HepG2 (cell line): ENCODE measurements at regions not wholly inside any gene's neighbourhood (a gene's known extent, or its start where the extent isn't known, plus 50 kb on each side); places are given as distances from the start of the nearest gene placed in this dataset.

Source experiments
- ATAC-seq: fragments of 200-7000 bp; cut with Tn5 transposase; 3 replicates; pipeline ENCODE4 v1.9.1; 2020; ENCODE audit warnings: mild to moderate bottlenecking, moderate library complexity
- BruUV-seq: library from RNA; stranded (reverse); fragments of 400-500 nt; replicated peaks from 2 replicates; lab custom pipeline; 2021; lab: Mats Ljungman, UMichigan
- CTCF ChIA-PET: fragments of 300-600 bp; formaldehyde crosslinking; extraction: SDS; loops from one replicate; lab custom pipeline; 2021; ENCODE audit warnings: low total read pairs, inconsistent platforms, low intra/inter-chr PET ratio; lab: Yijun Ruan, JAX
- POLR2A ChIA-PET: fragments of 350-600 bp; sonication (Branson Sonifier 250); formaldehyde crosslinking; loops from one replicate; lab custom pipeline; 2020; ENCODE audit warnings: antibody characterized with exemption, inconsistent platforms; lab: Yijun Ruan, JAX
- DNase-seq: peaks from one replicate; pipeline ENCODE4 v3.0.0-alpha.2; 2015; ENCODE audit warnings: low spot score
- FAIRE-seq: peaks from 3 replicates; lab custom pipeline; 2011; peaks lifted over from hg19 to GRCh38; lab: Jason Lieb, UNC
- H2AFZ ChIP-seq: one replicate; pipeline ENCODE4 v1.6.1; 2011; ENCODE audit warnings: low read length, inconsistent platforms
- H3K27ac ChIP-seq: fragments of 300-600 bp; 3 replicates; pipeline ENCODE4 v1.8.0; 2011; ENCODE audit warnings: mixed run types, mild to moderate bottlenecking, mixed read lengths, low read length, inconsistent platforms; ENCODE audit not compliant: insufficient read depth; ENCODE audit errors: extremely low read length
- H3K27me3 ChIP-seq, 2 experiments: fragments of 200-600 bp in 1 of 2; 2 replicates in 1 of 2; 3 replicates in 1 of 2; pipeline versions ENCODE4 v1.6.0 to v1.8.0; 2011; ENCODE audit warnings: low read length in 2 of 2, mild to moderate bottlenecking in 2 of 2, moderate library complexity in 2 of 2, inconsistent platforms in 1 of 2; ENCODE audit not compliant: insufficient read depth in 2 of 2, control insufficient read depth in 1 of 2
- H3K36me3 ChIP-seq, 2 experiments: fragments of 200-600 bp in 1 of 2; replicated peaks in 1 of 2; 2 replicates in 1 of 2; 3 replicates in 1 of 2; pipeline versions ENCODE4 v1.5.1 to v1.8.0; 2011; ENCODE audit warnings: low read length in 2 of 2, inconsistent platforms in 1 of 2; ENCODE audit not compliant: insufficient read depth in 2 of 2, control insufficient read depth in 1 of 2
- H3K4me1 ChIP-seq: 2 replicates; pipeline ENCODE4 v1.5.1; 2012; ENCODE audit warnings: low read length, inconsistent platforms; ENCODE audit not compliant: insufficient read depth
- H3K4me2 ChIP-seq: 2 replicates; pipeline ENCODE4 v1.6.0; 2011; ENCODE audit warnings: low read depth, low read length, inconsistent platforms
- H3K4me3 ChIP-seq, 3 experiments: fragments of 200-600 bp in 1 of 3; sonication (generic), shearing (Covaris generic) in 1 of 3; replicated peaks in 1 of 3; 2 replicates each; pipeline ENCODE4 v1.5.1; 2011 to 2016; ENCODE audit warnings: low read length in 3 of 3, inconsistent platforms in 2 of 3, low read depth in 2 of 3, mild to moderate bottlenecking in 2 of 3, control low read depth in 1 of 3, mixed read lengths in 1 of 3; ENCODE audit not compliant: insufficient read depth in 1 of 3
- H3K79me2 ChIP-seq: one replicate; pipeline ENCODE4 v1.6.1; 2011; ENCODE audit warnings: low read length, inconsistent platforms; ENCODE audit not compliant: insufficient read depth
- H3K9ac ChIP-seq: 2 replicates; pipeline ENCODE4 v1.6.0; 2011; ENCODE audit warnings: mild to moderate bottlenecking, low read depth, low read length, inconsistent platforms; ENCODE audit not compliant: insufficient read depth
- H3K9me3 ChIP-seq: 2 replicates; pipeline ENCODE4 v1.5.1; 2012; ENCODE audit warnings: mild to moderate bottlenecking, low read length
- H4K20me1 ChIP-seq: 2 replicates; pipeline ENCODE4 v1.6.0; 2011; ENCODE audit warnings: inconsistent platforms, mild to moderate bottlenecking, low read length, moderate library complexity; ENCODE audit not compliant: insufficient read depth
- ARHGAP35 ChIP-seq: sonication (generic); formaldehyde crosslinking; IDR thresholded peaks from 2 replicates; pipeline ENCODE4 v1.9.0; 2022; ENCODE audit warnings: mild to moderate bottlenecking, inconsistent platforms, moderate library complexity, missing genetic modification reagents, borderline replicate concordance
- BRF2 ChIP-seq: sonication (generic); formaldehyde crosslinking; IDR thresholded peaks from 2 replicates; pipeline ENCODE4 v1.8.1; 2022; ENCODE audit warnings: mild to moderate bottlenecking, missing genetic modification reagents
- FOXK2 ChIP-seq: fragments of 450-650 bp; IDR thresholded peaks from 2 replicates; pipeline ENCODE4 v1.6.1; 2016
- LCORL ChIP-seq, 2 experiments: fragments of 450-650 bp in 1 of 2; sonication (generic) in 1 of 2; formaldehyde crosslinking in 1 of 2; IDR thresholded peaks; 2 replicates each; pipeline versions ENCODE4 v1.5.0 to v1.6.1; 2017 to 2020; ENCODE audit warnings: antibody characterized with exemption in 1 of 2, missing genetic modification reagents in 1 of 2
- NCOA2 ChIP-seq: sonication (generic); formaldehyde crosslinking; IDR thresholded peaks from 2 replicates; pipeline ENCODE4 v1.8.0; 2022; ENCODE audit warnings: inconsistent platforms
- PAX8 ChIP-seq: sonication (generic); formaldehyde crosslinking; IDR thresholded peaks from 2 replicates; pipeline ENCODE4 v1.8.0; 2022; ENCODE audit warnings: mild to moderate bottlenecking, missing genetic modification reagents, borderline replicate concordance
- RFX1 ChIP-seq: fragments of 450-650 bp; IDR thresholded peaks from 2 replicates; pipeline ENCODE4 v1.6.1; 2017
- STAT5B ChIP-seq: sonication (generic); formaldehyde crosslinking; IDR thresholded peaks from 2 replicates; pipeline ENCODE4 v1.4.0; 2020; ENCODE audit warnings: missing genetic modification reagents
- ZNF282 ChIP-seq: fragments of 450-650 bp; IDR thresholded peaks from 2 replicates; pipeline ENCODE4 v1.6.1; 2018; ENCODE audit not compliant: partially characterized antibody
- ZNF550 ChIP-seq: sonication (generic); formaldehyde crosslinking; IDR thresholded peaks from 2 replicates; pipeline ENCODE4 v1.4.0; 2020; ENCODE audit warnings: mild to moderate bottlenecking, missing genetic modification reagents, borderline replicate concordance
- ZNF674 ChIP-seq: sonication (generic); formaldehyde crosslinking; IDR thresholded peaks from 2 replicates; pipeline ENCODE4 v1.5.0; 2020; ENCODE audit warnings: low read depth, mild to moderate bottlenecking, missing genetic modification reagents
- ZNF772 ChIP-seq: sonication (generic); formaldehyde crosslinking; IDR thresholded peaks from 2 replicates; pipeline ENCODE4 v1.5.0; 2020; ENCODE audit warnings: mild to moderate bottlenecking, missing genetic modification reagents
- WGBS: methylation state at CpG from one replicate; pipeline ENCODE4 v1.1.6; 2017; ENCODE audit warnings: low lambda C conversion rate; 5-methylcytosine and 5-hydroxymethylcytosine counted together
- in situ Hi-C: cut with HindIII; loops from 2 replicates; pipeline ENCODE4 v1.10.0; 2017; ENCODE audit warnings: low pct_unique_long_range_greater_than_20kb; ENCODE audit not compliant: extremely low pct_ligation_motif_present
- intact Hi-C: fragments of 100-400 bp; cut with micrococcal nuclease; formaldehyde crosslinking; loops from one replicate; pipeline ENCODE4 v1.10.0; 2022; ENCODE audit not compliant: unreplicated experiment
- TF ChIP-seq, protein P1 (sequence below): sonication (generic); formaldehyde crosslinking; IDR thresholded peaks from 2 replicates; pipeline ENCODE4 v1.8.1; 2023; ENCODE audit warnings: missing genetic modification reagents, inconsistent platforms, borderline replicate concordance

DNA sequence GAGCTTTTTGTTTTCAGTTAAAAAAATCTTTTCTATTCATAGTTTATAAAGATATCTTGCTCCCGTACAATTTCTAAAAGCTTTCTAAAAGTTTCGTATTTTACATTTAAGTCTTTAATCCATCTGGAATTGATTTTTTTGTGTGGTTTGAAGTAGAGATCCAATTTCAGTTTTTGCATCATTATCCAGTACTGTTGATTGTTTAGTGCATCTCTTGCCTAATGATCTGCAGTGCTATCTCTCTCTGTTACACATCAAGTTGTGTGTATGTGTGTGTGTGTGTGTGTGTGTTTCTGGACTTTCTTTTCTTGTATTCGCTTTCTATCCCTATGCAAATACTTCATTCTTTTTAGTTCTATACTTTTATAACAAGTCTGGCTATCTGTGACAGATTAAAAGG, 605.8 kb upstream of the DPPA4 start:
- no peak for DNase-seq
- intact Hi-C loops, result no loop called here
- WGBS, result 0% methylated on average over 3 of the region's 3 CpGs
- no peaks in the 10 kb centered on the region for H3K4me1 ChIP-seq
- no peak for TF ChIP-seq NCOA2 (CRISPR knock-in tag)
- no peak for TF ChIP-seq PAX8 (CRISPR knock-in tag)
- ChIA-PET CTCF (no interaction called here), POLR2A (no interaction called here)
- H2AFZ ChIP-seq, result no peak overlapping the region
- no peaks in the 10 kb centered on the region for H4K20me1 ChIP-seq
- no peaks in the 10 kb centered on the region for H3K36me3 ChIP-seq
- no peak overlapping the region for H3K27ac ChIP-seq
- no peak overlapping the region for H3K4me3 ChIP-seq
- H3K9me3 ChIP-seq, result peaks cover 4% of the 10 kb centered on the region; the same call in 1 of the 2 replicates
- no peak for ATAC-seq
- H3K4me2 ChIP-seq, result no peak overlapping the region
- no TSS peak for BruUV-seq
- no peak for FAIRE-seq
- no peaks in the 10 kb centered on the region for H3K79me2 ChIP-seq
- H3K9ac ChIP-seq, result no peak overlapping the region
- in situ Hi-C loops, result no loop called here
- no peaks in the 10 kb centered on the region for H3K27me3 ChIP-seq

- no peak overlapping the region for H3K9ac ChIP-seq
- DNase-seq (no peak), ATAC-seq (no peak), FAIRE-seq (no peak)
- in situ Hi-C loops, result no loop called here
- no TSS peak for BruUV-seq
- H3K9me3 ChIP-seq, result peaks cover 4% of the 10 kb centered on the region; the same call in 1 of the 2 replicates
- ChIA-PET POLR2A (no interaction called here), CTCF (no interaction called here)
- no peaks in the 10 kb centered on the region for H4K20me1 ChIP-seq
- H3K4me1 ChIP-seq, result no peaks in the 10 kb centered on the region
- no peak overlapping the region for H2AFZ ChIP-seq
- no peak overlapping the region for H3K27ac ChIP-seq
- H3K27me3 ChIP-seq, result no peaks in the 10 kb centered on the region
- intact Hi-C loops, result no loop called here
- TF ChIP-seq ZNF674 (CRISPR knock-in tag) (no peak), BRF2 (no peak), ARHGAP35 (CRISPR knock-in tag) (no peak), ZNF550 (CRISPR knock-in tag) (no peak), STAT5B (CRISPR knock-in tag) (no peak), ZNF772 (CRISPR knock-in tag) (no peak), FOXK2 (no peak), LCORL (IDR thresholded peaks at IDR 0.05) (no peak), LCORL (CRISPR knock-in tag; IDR thresholded peaks at IDR 0.05) (no peak), RFX1 (no peak), ZNF282 (no peak)
- TF ChIP-seq, protein P1, sequence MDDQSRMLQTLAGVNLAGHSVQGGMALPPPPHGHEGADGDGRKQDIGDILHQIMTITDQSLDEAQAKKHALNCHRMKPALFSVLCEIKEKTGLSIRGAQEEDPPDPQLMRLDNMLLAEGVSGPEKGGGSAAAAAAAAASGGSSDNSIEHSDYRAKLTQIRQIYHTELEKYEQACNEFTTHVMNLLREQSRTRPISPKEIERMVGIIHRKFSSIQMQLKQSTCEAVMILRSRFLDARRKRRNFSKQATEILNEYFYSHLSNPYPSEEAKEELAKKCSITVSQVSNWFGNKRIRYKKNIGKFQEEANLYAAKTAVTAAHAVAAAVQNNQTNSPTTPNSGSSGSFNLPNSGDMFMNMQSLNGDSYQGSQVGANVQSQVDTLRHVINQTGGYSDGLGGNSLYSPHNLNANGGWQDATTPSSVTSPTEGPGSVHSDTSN (CRISPR knock-in tag), result no peak
- H3K4me3 ChIP-seq, result no peak overlapping the region
- no peaks in the 10 kb centered on the region for H3K79me2 ChIP-seq
- H3K36me3 ChIP-seq, result no peaks in the 10 kb centered on the region
- H3K4me2 ChIP-seq, result no peak overlapping the region
- 8% methylated on average over 5 of the region's 5 CpGs for WGBS
Observed at GRCh38 chr3:109944836-109945235, 607.5 kb upstream of the DPPA4 start.
